ENCODE measurements at regions not wholly inside any gene's neighbourhood (a gene's known extent, or its start where the extent isn't known, plus 50 kb on each side); places are given as distances from the start of the nearest gene placed in this dataset.

DNA sequence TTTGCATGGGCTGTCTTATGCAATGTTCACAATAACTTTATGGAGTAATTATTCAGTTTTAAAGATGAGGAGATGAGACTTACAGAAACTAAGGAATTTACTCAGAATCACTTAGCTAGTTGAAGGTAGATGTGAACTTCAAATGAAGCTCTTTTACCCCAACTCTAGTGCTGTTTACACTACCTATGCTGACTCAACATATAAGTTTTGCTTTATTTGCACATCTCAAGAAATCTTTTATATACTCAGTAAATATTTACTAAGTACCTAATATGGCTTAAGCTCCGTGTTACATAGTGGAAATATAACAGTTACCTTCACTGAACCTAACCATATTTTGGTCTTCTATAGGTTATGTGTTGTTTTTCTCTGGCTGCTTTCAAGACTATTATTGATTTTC, 293.2 kb downstream of the ANXA1 start:
- TF ChIP-seq YY1 (IDR thresholded peaks at IDR 0.05; ENCODE audit: insufficient read depth, insufficient read length) (no peak), SUZ12 (IDR thresholded peaks at IDR 0.05; ENCODE audit: extremely low read depth, insufficient read depth, insufficient read length) (no peak), ZNF274 (IDR thresholded peaks at IDR 0.05; ENCODE audit: low read depth, low read length) (no peak)
